Vagina (tissue), 2 donors: ENCODE measurements at regions not wholly inside any gene's neighbourhood (a gene's known extent, or its start where the extent isn't known, plus 50 kb on each side); places are given as distances from the start of the nearest gene placed in this dataset.
A peak's percentile ranks its signal among the peaks of the same experiment; 100 is the strongest.

Experiments used
- DNase-seq, 2 donors: peaks; one replicate each; pipeline ENCODE4 v3.0.0-alpha.2; 2017; ENCODE audit errors: extremely low spot score in 2 of 2
- H3K27ac ChIP-seq: fragments of 200-600 bp; sonication (generic); one replicate; pipeline ENCODE4 v1.5.1; 2019
- H3K27me3 ChIP-seq: fragments of 200-600 bp; sonication (generic); one replicate; pipeline ENCODE4 v1.5.1; 2019
- H3K36me3 ChIP-seq, 2 donors: fragments of 200-600 bp; sonication (generic); one replicate each; pipeline ENCODE4 v1.5.1; 2017 to 2019
- H3K4me1 ChIP-seq: fragments of 200-600 bp; sonication (generic); one replicate; pipeline ENCODE4 v1.5.1; 2019
- H3K4me3 ChIP-seq, 2 donors: fragments of 200-600 bp; sonication (generic); 1 replicate in 1 of 2; 2 replicates in 1 of 2; pipeline ENCODE4 v1.5.1; 2016 to 2019
- H3K9me3 ChIP-seq: fragments of 200-600 bp; sonication (generic); one replicate; pipeline ENCODE4 v1.5.1; 2019
- CTCF ChIP-seq, 3 experiments: fragments of 450-650 bp in 2 of 3; fragments of 200-600 bp in 1 of 3; sonication (generic) in 1 of 3; IDR thresholded peaks; one replicate each; pipeline ENCODE4 v1.5.1; 2017 to 2019; ENCODE audit warnings: antibody characterized with exemption in 3 of 3, mild to moderate bottlenecking in 2 of 3, moderate library complexity in 2 of 3
- POLR2A ChIP-seq, 2 donors: fragments of 450-650 bp; IDR thresholded peaks; one replicate each; pipeline ENCODE4 v1.6.1; 2017; ENCODE audit warnings: antibody characterized with exemption in 2 of 2, mild to moderate bottlenecking in 2 of 2, moderate library complexity in 2 of 2
- POLR2AphosphoS5 ChIP-seq, 2 donors: sonication (generic); formaldehyde crosslinking; IDR thresholded peaks; one replicate each; pipeline ENCODE4 v1.9.0; 2017; ENCODE audit warnings: antibody characterized with exemption in 2 of 2, mild to moderate bottlenecking in 2 of 2, low read depth in 1 of 2; ENCODE audit not compliant: insufficient read depth in 1 of 2
- intact Hi-C: fragments of 100-400 bp; cut with DNase I; formaldehyde crosslinking; loops from one replicate; pipeline ENCODE4 v1.15.1; 2023

- H3K27ac ChIP-seq, result no peak overlapping the region
- H3K9me3 ChIP-seq, result no peaks in the 10 kb centered on the region
- no peaks in the 10 kb centered on the region for H3K36me3 ChIP-seq
- no peak overlapping the region for H3K4me3 ChIP-seq
- peaks cover 18% of the 10 kb centered on the region for H3K4me1 ChIP-seq
- DNase-seq, result no peak
- H3K27me3 ChIP-seq, result no peaks in the 10 kb centered on the region
- intact Hi-C loops, result loop anchor here (10.0 kb wide), 1 partner anchor 164 kb away; no protein-coding TSS in a partner anchor
- no peak for TF ChIP-seq CTCF (IDR thresholded peaks at IDR 0.05)
Measured at GRCh38 chr15:95280711-95281110, 1049.3 kb downstream of the MCTP2 start.

DNA sequence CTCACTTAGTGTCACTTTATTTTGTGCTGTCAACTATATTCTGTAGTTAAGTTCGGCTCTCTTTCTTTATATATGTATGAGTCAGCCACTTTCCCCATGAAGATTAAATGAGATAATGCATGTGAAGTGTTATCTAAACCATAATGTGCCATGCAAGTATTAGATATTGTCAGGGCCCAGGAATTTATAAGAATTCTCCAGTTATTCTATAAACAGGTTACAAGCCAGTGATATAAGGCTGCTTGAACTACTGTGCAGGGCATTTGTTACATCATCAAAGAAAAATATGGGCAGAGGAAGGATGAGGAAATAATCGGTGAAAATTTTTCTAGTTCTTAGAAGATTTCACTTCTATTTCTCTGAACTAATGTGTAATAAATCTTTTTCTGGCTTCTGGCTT lies 1049.0 kb upstream of the NR2F2 start:
- Histone ChIP-seq H3K27me3 (no peaks in the 10 kb centered on the region), H3K4me1 (peaks cover 18% of the 10 kb centered on the region), H3K4me3 (no peak overlapping the region), H3K27ac (no peak overlapping the region), H3K9me3 (no peaks in the 10 kb centered on the region), H3K36me3 (no peaks in the 10 kb centered on the region)
- DNase-seq, result no peak
- TF ChIP-seq POLR2A (IDR thresholded peaks at IDR 0.05), result no peak
- TF ChIP-seq CTCF (IDR thresholded peaks at IDR 0.05), result no peak
- TF ChIP-seq POLR2AphosphoS5 (IDR thresholded peaks at IDR 0.05; ENCODE audit: insufficient read depth in 1 of 2, low read depth in 1 of 2), result no peak
- intact Hi-C loops, result loop anchor here (10.0 kb wide), 1 partner anchor 163 kb away; no protein-coding TSS in a partner anchor

- H3K27ac ChIP-seq, result peak overlapping the region; percentile 42
- H3K9me3 ChIP-seq, result no peaks in the 10 kb centered on the region
- intact Hi-C loops, result loop anchor here (10.0 kb wide), 1 partner anchor 160 kb away; no protein-coding TSS in a partner anchor
- H3K27me3 ChIP-seq, result no peaks in the 10 kb centered on the region
- no peak for DNase-seq
- H3K36me3 ChIP-seq, result no peaks in the 10 kb centered on the region
- H3K4me3 ChIP-seq, result no peak overlapping the region
- H3K4me1 ChIP-seq, result peaks cover 11% of the 10 kb centered on the region
- no peak for TF ChIP-seq POLR2AphosphoS5 (IDR thresholded peaks at IDR 0.05; ENCODE audit: insufficient read depth in 1 of 2, low read depth in 1 of 2)
- no peak for TF ChIP-seq CTCF (IDR thresholded peaks at IDR 0.05)
- no peak for TF ChIP-seq POLR2A (IDR thresholded peaks at IDR 0.05)
Measured at GRCh38 chr15:95284492-95284891, 1046.0 kb upstream of the NR2F2 start.

GRCh38 chr15:95284933-95285421 lies 1045.5 kb upstream of the NR2F2 start:
- Histone ChIP-seq H3K9me3 (no peaks in the 10 kb centered on the region), H3K36me3 (no peaks in the 10 kb centered on the region), H3K27me3 (no peaks in the 10 kb centered on the region), H3K4me3 (no peak overlapping the region), H3K27ac (peak overlapping the region; percentile 42), H3K4me1 (peaks cover 11% of the 10 kb centered on the region)
- no peak for TF ChIP-seq POLR2AphosphoS5 (IDR thresholded peaks at IDR 0.05; ENCODE audit: insufficient read depth in 1 of 2, low read depth in 1 of 2)
- no peak for TF ChIP-seq CTCF (IDR thresholded peaks at IDR 0.05)
- no peak for TF ChIP-seq POLR2A (IDR thresholded peaks at IDR 0.05)
- no peak for DNase-seq
- intact Hi-C loops, result loop anchor here (10.0 kb wide), 1 partner anchor 160 kb away; no protein-coding TSS in a partner anchor

DNA sequence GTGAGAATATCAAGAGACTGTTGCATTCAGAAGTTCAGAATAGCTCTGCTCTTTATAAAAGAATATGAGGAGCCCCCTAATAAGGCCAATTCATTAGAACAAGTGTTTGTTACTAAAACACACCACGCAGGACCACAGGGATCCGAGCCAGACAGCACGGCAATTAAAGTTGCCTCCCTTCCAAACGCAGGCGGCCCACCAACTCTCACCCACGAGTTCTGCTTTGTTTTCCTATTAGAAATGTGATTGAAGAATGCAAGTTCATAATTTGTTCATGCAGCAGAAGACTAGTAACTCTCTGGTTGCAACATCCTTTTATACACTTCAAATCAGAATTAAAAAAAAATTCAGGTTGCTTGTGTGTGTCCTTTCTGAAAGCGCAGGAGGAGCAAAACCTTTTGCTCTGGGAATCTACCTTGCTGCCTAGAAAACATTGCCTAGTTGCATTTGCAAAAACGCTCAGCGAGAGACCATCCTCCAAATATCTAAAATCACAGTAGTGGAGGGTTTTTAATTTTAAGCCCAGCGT lies 1044.1 kb upstream of the NR2F2 start:
- Histone ChIP-seq H3K4me3 (no peak overlapping the region), H3K4me1 (peaks cover 11% of the 10 kb centered on the region), H3K27me3 (no peaks in the 10 kb centered on the region), H3K36me3 (no peaks in the 10 kb centered on the region), H3K27ac (peak overlapping the region; percentile 43), H3K9me3 (no peaks in the 10 kb centered on the region)
- DNase-seq, result no peak
- TF ChIP-seq POLR2A (IDR thresholded peaks at IDR 0.05) (no peak), CTCF (IDR thresholded peaks at IDR 0.05) (no peak), POLR2AphosphoS5 (IDR thresholded peaks at IDR 0.05; ENCODE audit: insufficient read depth in 1 of 2, low read depth in 1 of 2) (no peak)
- intact Hi-C loops, result loop anchor here (10.0 kb wide), 1 partner anchor 158 kb away; no protein-coding TSS in a partner anchor
